GM23338 (cell line): ENCODE measurements at regions not wholly inside any gene's neighbourhood (a gene's known extent, or its start where the extent isn't known, plus 50 kb on each side); places are given as distances from the start of the nearest gene placed in this dataset.

Experiments
- CREB1 ChIP-seq: fragments of 250-450 bp; sonication (Bioruptor Pico); IDR thresholded peaks from 2 replicates; pipeline ENCODE4 v1.5.0; 2020; ENCODE audit warnings: low read depth, mild to moderate bottlenecking, moderate library complexity
- CTCF ChIP-seq, 2 experiments: fragments of 200-600 bp in 1 of 2; sonication (generic) in 1 of 2; conservative IDR thresholded peaks; 2 replicates each; pipeline versions ENCODE4 v1.5.1 to v1.6.1; 2016 to 2017; ENCODE audit warnings: antibody characterized with exemption in 2 of 2, low read depth in 2 of 2, mild to moderate bottlenecking in 2 of 2, moderate library complexity in 1 of 2
- ETS1 ChIP-seq: IDR thresholded peaks from 2 replicates; pipeline ENCODE4 v1.6.1; 2016; ENCODE audit warnings: antibody characterized with exemption
- EZH2 ChIP-seq: fragments of 200-600 bp; sonication (generic); IDR thresholded peaks from one replicate; pipeline ENCODE4 v1.8.0; 2017; ENCODE audit warnings: antibody characterized with exemption, mild to moderate bottlenecking, low read depth; ENCODE audit not compliant: unreplicated experiment
- EZH2phosphoT487 ChIP-seq: fragments of 200-600 bp; sonication (generic); IDR thresholded peaks from one replicate; pipeline ENCODE4 v1.8.1; 2018; ENCODE audit warnings: antibody characterized with exemption; ENCODE audit not compliant: unreplicated experiment
- JUNB ChIP-seq: IDR thresholded peaks from one replicate; pipeline ENCODE4 v1.6.1; 2016; ENCODE audit warnings: antibody characterized with exemption; ENCODE audit not compliant: unreplicated experiment
- POLR2AphosphoS5 ChIP-seq: IDR thresholded peaks from 2 replicates; pipeline ENCODE4 v1.6.1; 2016; ENCODE audit warnings: antibody characterized with exemption, low read depth
- REST ChIP-seq: IDR thresholded peaks from one replicate; pipeline ENCODE4 v1.6.1; 2018; ENCODE audit warnings: antibody characterized with exemption; ENCODE audit not compliant: unreplicated experiment
- ZNF331 ChIP-seq: fragments of 250-450 bp; sonication (Bioruptor Pico); IDR thresholded peaks from 2 replicates; pipeline ENCODE4 v1.5.0; 2020; ENCODE audit warnings: low read depth, mild to moderate bottlenecking, moderate library complexity

- TF ChIP-seq CTCF (conservative IDR thresholded peaks at IDR 0.05; ENCODE audit: low read depth in 2 of 2) (no peak), EZH2 (no peak), POLR2AphosphoS5 (no peak), ZNF331 (CRISPR knock-in tag) (no peak), EZH2phosphoT487 (no peak), REST (no peak), CREB1 (CRISPR knock-in tag) (no peak), JUNB (no peak), ETS1 (no peak)
These were observed 372.7 kb upstream of the TOM1L1 start for GRCh38 chr17:54527941-54528340.
